ENCODE measurements at regions not wholly inside any gene's neighbourhood (a gene's known extent, or its start where the extent isn't known, plus 50 kb on each side); places are given as distances from the start of the nearest gene placed in this dataset.

- no peak overlapping the region for H4K8ac ChIP-seq (replicated peaks; ENCODE audit: insufficient read length, low read depth, low read length)
- H3K79me2 ChIP-seq (ENCODE audit: insufficient read depth, low read length) = no peaks in the 10 kb centered on the region
- no peak overlapping the region for H2AK5ac ChIP-seq (ENCODE audit: insufficient read length, low read length)
- no peak overlapping the region for H3T11ph ChIP-seq (ENCODE audit: low read length)
- no peak for TF ChIP-seq CTCF (conservative IDR thresholded peaks at IDR 0.05)
- H3K79me1 ChIP-seq (ENCODE audit: insufficient read depth, low read depth, low read length, poor library complexity, severe bottlenecking) = no peaks in the 10 kb centered on the region
- no peak overlapping the region for H2AFZ ChIP-seq (ENCODE audit: low read length)
- H3K4ac ChIP-seq (ENCODE audit: low read depth, low read length) = no peak overlapping the region
- H3K4me1 ChIP-seq (ENCODE audit: insufficient read depth, low read length) = no peaks in the 10 kb centered on the region
- no peaks in the 10 kb centered on the region for H3K9me3 ChIP-seq (ENCODE audit: control insufficient read depth, low read depth, low read length)
- H3K23me2 ChIP-seq (ENCODE audit: insufficient read length, low read depth, low read length, poor library complexity, severe bottlenecking) = no peaks in the 10 kb centered on the region
- no peak overlapping the region for H4K5ac ChIP-seq (ENCODE audit: insufficient read length, low read depth, low read length)
- H2BK5ac ChIP-seq (ENCODE audit: insufficient read length, low read length) = no peak overlapping the region
- no peak overlapping the region for H2BK15ac ChIP-seq (ENCODE audit: low read depth, low read length)
- no peak for DNase-seq
- no peak overlapping the region for H3K27ac ChIP-seq (ENCODE audit: insufficient read length, low read depth, low read length)
- H3K56ac ChIP-seq (ENCODE audit: insufficient read length, low read depth, low read length) = no peak overlapping the region
- no peak overlapping the region for H2BK20ac ChIP-seq (ENCODE audit: low read depth, low read length, poor library complexity, severe bottlenecking)
- Mint-ChIP-seq H3K36me3 (ENCODE audit: insufficient read depth in 1 of 3, low read depth in 3 of 3) (no peaks in the 10 kb centered on the region), H3K4me1 (peaks cover 0 to 22% of the 10 kb centered on the region in 2 experiments; a peak in 2 of 4 replicates), H3K27ac (no peak overlapping the region), H3K27me3 (ENCODE audit: low read depth) (no peaks in the 10 kb centered on the region), H3K9me3 (no peaks in the 10 kb centered on the region), H3K4me3 (no peak overlapping the region)
- H3K27me3 ChIP-seq (ENCODE audit: insufficient read depth, low read length) = no peaks in the 10 kb centered on the region
- no peak overlapping the region for H2BK120ac ChIP-seq (ENCODE audit: low read depth, low read length, poor library complexity, severe bottlenecking)
- no peak overlapping the region for H4K91ac ChIP-seq (ENCODE audit: insufficient read length, low read depth, low read length)
- H3K4me2 ChIP-seq (ENCODE audit: insufficient read depth, insufficient read length, low read length) = no peak overlapping the region
- peaks cover 2% of the 10 kb centered on the region for H4K20me1 ChIP-seq (ENCODE audit: control insufficient read depth, insufficient read depth, insufficient read length)
- H3K9ac ChIP-seq (ENCODE audit: extremely low read depth, insufficient read length, low read length) = no peak overlapping the region
- H2BK12ac ChIP-seq (ENCODE audit: insufficient read length, low read depth, low read length) = no peak overlapping the region
- H3K14ac ChIP-seq (ENCODE audit: insufficient read depth, low read length) = no peak overlapping the region
- no peak overlapping the region for H3K23ac ChIP-seq (ENCODE audit: insufficient read length, low read depth, low read length)
- no CpG with 5 or more reads among the region's 12 CpGs for WGBS (ENCODE audit: extremely low coverage, insufficient read length, low lambda C conversion rate)
- no peak overlapping the region for H3K18ac ChIP-seq (ENCODE audit: insufficient read length, low read depth, low read length)
Observed at GRCh38 chr16:85290626-85291301, 178.5 kb upstream of the CIBAR2 start.

All from H9 (cell line).